ENCODE measurements at regions not wholly inside any gene's neighbourhood (a gene's known extent, or its start where the extent isn't known, plus 50 kb on each side); places are given as distances from the start of the nearest gene placed in this dataset.

GRCh38 chr12:127429551-127430285, 837.3 kb upstream of the TMEM132C start:
- TF ChIP-seq, protein P1, sequence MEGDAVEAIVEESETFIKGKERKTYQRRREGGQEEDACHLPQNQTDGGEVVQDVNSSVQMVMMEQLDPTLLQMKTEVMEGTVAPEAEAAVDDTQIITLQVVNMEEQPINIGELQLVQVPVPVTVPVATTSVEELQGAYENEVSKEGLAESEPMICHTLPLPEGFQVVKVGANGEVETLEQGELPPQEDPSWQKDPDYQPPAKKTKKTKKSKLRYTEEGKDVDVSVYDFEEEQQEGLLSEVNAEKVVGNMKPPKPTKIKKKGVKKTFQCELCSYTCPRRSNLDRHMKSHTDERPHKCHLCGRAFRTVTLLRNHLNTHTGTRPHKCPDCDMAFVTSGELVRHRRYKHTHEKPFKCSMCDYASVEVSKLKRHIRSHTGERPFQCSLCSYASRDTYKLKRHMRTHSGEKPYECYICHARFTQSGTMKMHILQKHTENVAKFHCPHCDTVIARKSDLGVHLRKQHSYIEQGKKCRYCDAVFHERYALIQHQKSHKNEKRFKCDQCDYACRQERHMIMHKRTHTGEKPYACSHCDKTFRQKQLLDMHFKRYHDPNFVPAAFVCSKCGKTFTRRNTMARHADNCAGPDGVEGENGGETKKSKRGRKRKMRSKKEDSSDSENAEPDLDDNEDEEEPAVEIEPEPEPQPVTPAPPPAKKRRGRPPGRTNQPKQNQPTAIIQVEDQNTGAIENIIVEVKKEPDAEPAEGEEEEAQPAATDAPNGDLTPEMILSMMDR (IDR thresholded peaks at IDR 0.05), result no peak
- TF ChIP-seq POLR2A (IDR thresholded peaks at IDR 0.05), result no peak

Data from adrenal gland (tissue), 5 donors.